H1 (cell line): ENCODE measurements at regions not wholly inside any gene's neighbourhood (a gene's known extent, or its start where the extent isn't known, plus 50 kb on each side); places are given as distances from the start of the nearest gene placed in this dataset.

Experiments used
- CTCF ChIA-PET: fragments of 300-600 bp; sonication (Branson Sonifier 250); formaldehyde crosslinking; loops from one replicate; lab custom pipeline; 2021; ENCODE audit not compliant: partially characterized antibody; lab: Charles Lee
- POLR2A ChIA-PET: fragments of 300-600 bp; sonication (Branson Sonifier 250); formaldehyde crosslinking; loops from one replicate; lab custom pipeline; 2021; ENCODE audit warnings: inconsistent platforms; ENCODE audit not compliant: partially characterized antibody; lab: Charles Lee
- DNase-seq, 2 experiments: peaks; one replicate each; pipeline versions ENCODE4 v3.0.0 to v3.0.0-alpha.2; 2010 to 2022; ENCODE audit warnings: low spot score in 2 of 2, low read depth in 1 of 2, mixed read lengths in 1 of 2
- FAIRE-seq: peaks from 2 replicates; lab custom pipeline; 2011; peaks lifted over from hg19 to GRCh38; lab: Jason Lieb, UNC
- H2AFZ ChIP-seq: 2 replicates; pipeline ENCODE4 v1.8.1; 2012; ENCODE audit warnings: low read length, inconsistent platforms
- H2AK5ac ChIP-seq: 2 replicates; pipeline ENCODE4 v1.6.1; 2013; ENCODE audit warnings: low read depth, low read length
- H2BK120ac ChIP-seq: replicated peaks from 2 replicates; pipeline ENCODE3; 2013; ENCODE audit warnings: low read depth, low read length, inconsistent platforms
- H2BK12ac ChIP-seq: 2 replicates; pipeline ENCODE4 v1.6.1; 2013; ENCODE audit warnings: low read depth, low read length
- H2BK15ac ChIP-seq: 2 replicates; pipeline ENCODE4 v1.6.1; 2013; ENCODE audit warnings: low read length
- H2BK20ac ChIP-seq: 2 replicates; pipeline ENCODE4 v1.6.1; 2013; ENCODE audit warnings: low read length
- H2BK5ac ChIP-seq: 2 replicates; pipeline ENCODE4 v1.6.1; 2013; ENCODE audit warnings: low read depth, low read length
- H3K14ac ChIP-seq: 2 replicates; pipeline ENCODE4 v1.6.1; 2013; ENCODE audit warnings: inconsistent platforms; ENCODE audit not compliant: insufficient read length
- H3K18ac ChIP-seq: 2 replicates; pipeline ENCODE4 v1.6.1; 2013; ENCODE audit warnings: low read length; ENCODE audit errors: extremely low read depth
- H3K23ac ChIP-seq: 2 replicates; pipeline ENCODE4 v1.6.1; 2013; ENCODE audit warnings: inconsistent platforms; ENCODE audit not compliant: insufficient read length
- H3K23me2 ChIP-seq: 2 replicates; pipeline ENCODE4 v1.6.1; 2013; ENCODE audit warnings: low read depth, low read length
- H3K27ac ChIP-seq: 2 replicates; pipeline ENCODE4 v1.6.1; 2011; ENCODE audit warnings: low read depth, low read length, inconsistent platforms
- H3K27me3 ChIP-seq, 4 experiments: replicated peaks in 1 of 4; 1 replicate in 1 of 4; 2 replicates in 3 of 4; pipeline versions ENCODE4 v1.6.1 to v1.8.1; 2011 to 2013; ENCODE audit warnings: low read length in 3 of 4, mild to moderate bottlenecking in 3 of 4, inconsistent platforms in 2 of 4, mixed read lengths in 2 of 4, moderate library complexity in 1 of 4; ENCODE audit not compliant: control insufficient read depth in 3 of 4, insufficient read depth in 3 of 4; ENCODE audit errors: extremely low read depth in 1 of 4
- H3K36me3 ChIP-seq, 4 experiments: 2 replicates each; pipeline versions ENCODE4 v1.6.1 to v1.8.1; 2011 to 2013; ENCODE audit warnings: mild to moderate bottlenecking in 4 of 4, low read length in 3 of 4, moderate library complexity in 2 of 4, control low read depth in 1 of 4, inconsistent platforms in 1 of 4; ENCODE audit not compliant: insufficient read depth in 4 of 4, control insufficient read depth in 2 of 4
- H3K4ac ChIP-seq: replicated peaks from 2 replicates; pipeline ENCODE3; 2013; ENCODE audit warnings: low read length, low read depth, mixed read lengths, inconsistent platforms; ENCODE audit not compliant: insufficient read length
- H3K4me1 ChIP-seq, 4 experiments: replicated peaks in 1 of 4; 1 replicate in 1 of 4; 2 replicates in 3 of 4; pipeline versions ENCODE4 v1.6.1 to v1.8.1; 2011 to 2013; ENCODE audit warnings: low read length in 3 of 4, inconsistent platforms in 2 of 4, mixed read lengths in 1 of 4; ENCODE audit not compliant: insufficient read depth in 4 of 4, control insufficient read depth in 3 of 4
- H3K4me2 ChIP-seq, 2 experiments: 2 replicates each; pipeline versions ENCODE4 v1.6.1 to v1.8.1; 2011 to 2013; ENCODE audit warnings: low read depth in 2 of 2, low read length in 2 of 2, control low read depth in 1 of 2, inconsistent platforms in 1 of 2, mild to moderate bottlenecking in 1 of 2; ENCODE audit not compliant: insufficient read depth in 1 of 2
- H3K4me3 ChIP-seq, 4 experiments: fragments of 200-600, 300-600 bp in 1 of 4; sonication (generic), shearing (Covaris generic), sonication (Bioruptor Twin) in 1 of 4; 2 replicates each; pipeline versions ENCODE4 v1.5.1 to v1.8.1; 2011 to 2016; ENCODE audit warnings: low read length in 4 of 4, low read depth in 3 of 4, control low read depth in 2 of 4, inconsistent platforms in 2 of 4, mild to moderate bottlenecking in 2 of 4, mixed read lengths in 1 of 4, moderate library complexity in 1 of 4; ENCODE audit not compliant: insufficient read depth in 2 of 4; ENCODE audit errors: extremely low read depth in 1 of 4
- H3K56ac ChIP-seq: replicated peaks from 2 replicates; pipeline ENCODE3; 2013; ENCODE audit warnings: low read depth, mild to moderate bottlenecking, mixed read lengths, low read length, inconsistent platforms; ENCODE audit not compliant: insufficient read length
- H3K79me1 ChIP-seq: 2 replicates; pipeline ENCODE4 v1.6.1; 2013; ENCODE audit warnings: low read depth, low read length, control low read depth
- H3K79me2 ChIP-seq, 2 experiments: 2 replicates each; pipeline versions ENCODE4 v1.6.1 to v1.8.1; 2012 to 2013; ENCODE audit warnings: low read length in 2 of 2, mild to moderate bottlenecking in 2 of 2, inconsistent platforms in 1 of 2; ENCODE audit not compliant: insufficient read depth in 2 of 2, control insufficient read depth in 1 of 2
- H3K9ac ChIP-seq, 4 experiments: replicated peaks in 1 of 4; 1 replicate in 1 of 4; 2 replicates in 3 of 4; pipeline versions ENCODE4 v1.6.1 to v1.8.1; 2011 to 2013; ENCODE audit warnings: low read depth in 3 of 4, low read length in 3 of 4, control low read depth in 2 of 4, mild to moderate bottlenecking in 2 of 4, moderate library complexity in 2 of 4, inconsistent platforms in 1 of 4; ENCODE audit errors: extremely low read depth in 1 of 4
- H3K9me3 ChIP-seq, 2 experiments: 2 replicates each; pipeline versions ENCODE4 v1.6.1 to v1.8.1; 2012 to 2013; ENCODE audit warnings: mild to moderate bottlenecking in 2 of 2, moderate library complexity in 2 of 2, control low read depth in 1 of 2, inconsistent platforms in 1 of 2, low read depth in 1 of 2, low read length in 1 of 2, mixed read lengths in 1 of 2; ENCODE audit not compliant: insufficient read depth in 2 of 2
- H4K20me1 ChIP-seq, 2 experiments: replicated peaks in 1 of 2; 2 replicates each; pipeline versions ENCODE3 to v1.8.1; 2011 to 2013; ENCODE audit warnings: inconsistent platforms in 2 of 2, low read length in 2 of 2, mild to moderate bottlenecking in 1 of 2; ENCODE audit not compliant: insufficient read depth in 2 of 2, control insufficient read depth in 1 of 2
- H4K5ac ChIP-seq: 2 replicates; pipeline ENCODE4 v1.6.1; 2013; ENCODE audit warnings: low read length, low read depth, mixed read lengths, inconsistent platforms; ENCODE audit not compliant: insufficient read length
- H4K8ac ChIP-seq: 2 replicates; pipeline ENCODE4 v1.8.0; 2013; ENCODE audit warnings: mild to moderate bottlenecking, moderate library complexity, low read length, inconsistent platforms; ENCODE audit not compliant: insufficient read depth; ENCODE audit errors: extremely low read depth
- H4K91ac ChIP-seq: replicated peaks from 2 replicates; pipeline ENCODE3; 2013; ENCODE audit warnings: low read length, mixed read lengths, inconsistent platforms; ENCODE audit not compliant: insufficient read length
- NRF1 ChIP-seq: IDR thresholded peaks from 2 replicates; pipeline ENCODE4 v1.6.1; 2011; ENCODE audit warnings: mild to moderate bottlenecking, low read depth, low read length, improper control_type of control experiment
- TCF12 ChIP-seq: IDR thresholded peaks from 2 replicates; pipeline ENCODE4 v1.6.1; 2011; ENCODE audit warnings: low read depth, mild to moderate bottlenecking, low read length

DNA sequence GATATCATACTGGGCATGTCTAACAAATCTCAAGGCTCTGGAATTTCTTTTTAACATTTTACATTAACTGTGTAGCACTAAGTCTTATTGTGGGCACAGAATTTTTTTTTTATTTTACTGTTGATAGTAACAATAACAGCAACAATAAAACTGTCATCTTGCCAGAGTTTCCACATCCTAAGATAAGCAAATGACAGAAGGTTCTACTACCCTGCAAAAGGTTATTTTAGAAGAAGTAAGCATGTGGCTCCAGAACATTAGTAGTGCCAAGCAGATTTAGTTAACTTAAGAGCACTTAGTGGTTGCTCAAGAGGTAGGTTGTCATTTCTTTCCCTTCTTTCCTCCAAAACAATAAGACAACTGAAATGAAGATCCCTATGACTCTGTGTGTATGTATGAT lies 743.0 kb upstream of the CBLB start:
- Histone ChIP-seq H4K8ac (no peak overlapping the region), H2BK12ac (no peak overlapping the region), H3K56ac (no peak overlapping the region), H2BK15ac (no peak overlapping the region), H3K79me1 (no peaks in the 10 kb centered on the region), H3K27me3 (no peaks in the 10 kb centered on the region), H3K9ac (no peak overlapping the region), H3K9me3 (peaks cover 3% of the 10 kb centered on the region in 2 experiments; a peak in 2 of 4 replicates), H3K4me2 (no peak overlapping the region), H2AFZ (no peak overlapping the region), H4K20me1 (no peaks in the 10 kb centered on the region), H3K36me3 (no peaks in the 10 kb centered on the region; a peak in 2 of 8 replicates), H3K4ac (no peak overlapping the region), H2BK20ac (no peak overlapping the region), H3K14ac (no peak overlapping the region), H2AK5ac (no peak overlapping the region), H2BK120ac (no peak overlapping the region), H2BK5ac (no peak overlapping the region), H3K27ac (no peak overlapping the region), H3K23me2 (no peaks in the 10 kb centered on the region), H4K5ac (no peak overlapping the region), H3K4me3 (no peak overlapping the region), H3K4me1 (peaks cover 0 to 3% (median 0%) of the 10 kb centered on the region in 4 experiments; a peak in 2 of 7 replicates), H3K18ac (no peak overlapping the region), H4K91ac (no peak overlapping the region), H3K79me2 (no peaks in the 10 kb centered on the region), H3K23ac (no peak overlapping the region)
- ChIA-PET CTCF (no interaction called here), POLR2A (no interaction called here)
- DNase-seq (no peak), FAIRE-seq (no peak)
- TF ChIP-seq NRF1 (no peak), TCF12 (no peak)
